SKM-1 treated with dmso at 0.1 percent for 144 hours (cell line): ENCODE measurements at regions not wholly inside any gene's neighbourhood (a gene's known extent, or its start where the extent isn't known, plus 50 kb on each side); places are given as distances from the start of the nearest gene placed in this dataset.
"Not testable (repeated sequence)": the region's sequence is repeated elsewhere in the genome, so short reads cannot be mapped to it uniquely, and the experiment has no call there.

Experiments
- DNase-seq: peaks from one replicate; lab custom pipeline; 2025; ENCODE audit not compliant: unreplicated experiment; lab: John Stamatoyannopoulos, UW

DNA sequence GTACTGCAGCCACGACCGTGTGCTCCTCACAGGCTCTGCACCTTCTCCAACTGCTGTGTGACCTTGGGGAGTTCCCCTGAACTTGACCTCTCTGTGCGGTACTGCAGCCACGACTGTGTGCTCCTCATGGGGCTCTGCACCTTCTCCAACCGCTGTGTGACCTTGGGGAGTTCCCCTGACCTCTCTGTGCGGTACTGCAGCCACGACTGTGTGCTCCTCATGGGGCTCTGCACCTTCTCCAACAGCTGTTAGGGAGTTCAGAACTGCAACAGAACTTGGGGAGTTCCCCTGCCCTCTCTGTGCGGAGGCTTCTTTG lies 294.6 kb downstream of the NDUFA10 start:
- not testable (repeated sequence) for DNase-seq

DNA sequence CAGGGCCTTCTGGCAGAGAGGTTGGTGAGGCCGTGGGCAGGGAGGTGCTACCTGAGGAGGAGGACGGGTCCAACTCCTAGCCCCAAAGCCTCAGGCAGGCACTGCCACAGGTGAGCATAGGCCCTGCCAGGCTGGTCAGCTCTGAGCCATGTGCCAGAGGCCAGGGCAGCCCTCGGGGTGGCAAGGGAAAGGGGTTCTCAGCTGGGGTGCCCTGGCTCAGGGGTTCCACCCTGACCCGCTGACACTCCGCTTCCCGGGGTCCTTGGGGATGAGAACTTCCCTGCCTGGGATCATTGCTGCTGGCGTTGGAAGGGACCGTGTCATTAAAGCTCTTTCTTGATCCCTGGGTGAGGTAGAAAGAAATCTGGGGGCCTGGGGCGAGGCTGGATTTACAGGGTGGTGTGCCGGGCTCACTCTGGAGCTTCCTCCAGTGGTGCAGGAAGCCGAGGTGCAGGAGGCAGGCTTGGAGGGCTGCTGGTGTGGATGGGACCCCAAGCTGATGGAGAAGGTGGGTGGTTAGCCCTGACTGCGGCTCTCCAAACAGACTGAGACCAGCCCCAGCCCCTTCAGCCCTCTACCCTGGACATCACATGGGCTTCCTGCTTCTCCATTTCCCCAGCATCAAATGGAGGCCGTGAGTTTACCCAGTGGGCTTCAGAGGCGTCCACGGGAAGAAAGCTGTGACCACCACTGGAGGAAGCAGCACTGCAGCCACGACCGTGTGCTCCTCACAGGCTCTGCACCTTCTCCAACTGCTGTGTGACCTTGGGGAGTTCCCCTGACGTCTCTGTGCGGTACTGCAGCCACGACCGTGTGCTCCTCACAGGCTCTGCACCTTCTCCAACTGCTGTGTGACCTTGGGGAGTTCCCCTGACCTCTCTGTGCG lies 295.2 kb downstream of the NDUFA10 start:
- DNase-seq: no peak

DNA sequence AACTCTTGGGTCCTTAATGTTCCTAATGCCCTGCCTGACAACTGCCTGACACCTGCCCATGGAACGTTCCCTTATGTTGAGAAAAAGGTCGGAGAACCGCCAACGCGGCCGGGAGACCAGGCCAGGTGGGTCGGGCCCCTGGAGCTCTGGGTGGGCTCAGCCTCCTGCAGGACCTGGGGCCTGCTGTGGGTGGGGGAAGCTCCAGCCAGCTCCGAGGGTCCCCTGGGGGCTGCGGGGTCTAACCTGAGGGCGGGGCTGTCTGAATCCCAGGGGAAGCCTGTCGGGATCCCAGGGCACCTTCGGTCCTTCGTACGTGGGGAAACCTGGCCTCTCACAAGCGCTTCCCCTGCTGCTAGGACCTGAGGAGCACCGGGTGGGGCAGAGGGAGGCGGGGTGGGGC lies 296.0 kb downstream of the NDUFA10 start:
- DNase-seq: no peak

DNA sequence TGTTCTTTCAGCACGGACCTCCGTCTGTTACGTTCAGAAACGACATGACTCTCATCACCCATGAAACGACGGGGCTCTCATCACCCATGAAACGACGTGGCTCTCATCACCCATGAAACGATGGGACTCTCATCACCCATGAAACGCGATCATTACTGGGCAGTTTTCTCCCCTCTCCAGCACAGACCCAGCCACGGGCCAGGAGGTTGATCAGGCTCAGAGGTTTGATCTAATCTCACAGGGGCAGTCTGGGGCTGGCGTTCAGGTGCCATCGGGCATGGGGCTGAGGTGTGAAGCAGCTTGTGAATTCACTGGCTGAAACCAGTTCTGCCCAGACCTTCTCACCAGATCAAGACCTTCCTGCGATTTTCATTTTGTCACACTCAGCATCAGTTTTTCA lies 296.4 kb downstream of the NDUFA10 start:
- DNase-seq: no peak

- no peak for DNase-seq
Measured at GRCh38 chr2:239727776-239728600, 297.2 kb downstream of the NDUFA10 start.

DNA sequence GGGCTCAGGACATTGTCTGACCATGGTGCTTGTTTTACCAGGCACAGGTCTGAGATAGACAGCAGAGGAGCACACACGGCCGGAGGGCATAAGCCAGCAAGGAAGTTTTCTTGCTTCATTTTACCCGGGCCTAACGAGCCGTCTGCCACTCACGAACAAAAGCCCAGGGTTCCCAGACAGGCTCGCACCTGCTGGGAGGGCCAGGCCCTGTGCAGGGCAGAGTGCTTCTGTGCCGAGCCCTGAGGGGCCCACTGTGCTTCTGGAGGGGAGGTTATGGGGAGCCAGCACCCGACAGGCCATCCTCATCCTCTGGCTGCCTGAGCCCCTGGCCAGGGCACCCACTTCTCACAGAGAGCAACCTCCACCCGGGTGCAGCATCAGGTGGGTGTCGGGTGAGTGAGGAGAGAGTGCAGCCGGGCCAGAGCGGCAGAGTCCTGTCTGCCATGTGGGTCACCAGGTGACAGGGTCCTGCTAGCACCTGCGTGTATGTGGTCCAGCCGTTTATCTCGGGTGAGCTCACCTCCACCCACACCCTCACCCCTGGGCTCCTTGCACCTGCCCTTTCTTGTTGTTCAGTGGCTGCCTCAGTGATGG lies 297.9 kb downstream of the NDUFA10 start:
- DNase-seq: no peak

DNA sequence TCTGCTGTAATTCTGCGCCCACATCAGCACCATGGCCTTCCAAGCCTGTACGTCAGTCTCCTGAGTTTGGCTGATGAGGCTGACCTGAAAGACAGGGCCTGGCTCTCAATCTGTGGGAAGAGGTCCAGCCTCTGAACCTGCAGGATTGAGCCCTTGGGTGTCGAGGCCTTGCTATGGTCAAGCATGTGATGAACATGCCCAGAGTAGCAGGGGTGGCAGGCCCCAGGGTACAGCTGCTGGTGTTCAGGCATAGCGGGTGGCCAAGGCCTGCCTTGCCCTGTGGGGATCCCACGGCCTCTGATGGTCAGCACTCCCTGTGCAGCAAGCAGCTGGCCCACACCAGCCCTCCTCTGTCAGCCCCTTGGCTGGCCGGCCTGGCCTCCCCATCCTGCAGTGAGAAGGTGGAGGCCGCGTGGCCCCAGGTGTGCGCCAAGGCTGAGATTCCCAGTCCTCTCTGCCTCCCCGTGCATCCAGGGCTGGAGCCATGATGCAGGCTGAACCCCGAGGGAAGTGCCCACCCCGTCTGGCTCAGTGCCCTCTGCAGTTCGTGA lies 298.4 kb downstream of the NDUFA10 start:
- DNase-seq: no peak

DNA sequence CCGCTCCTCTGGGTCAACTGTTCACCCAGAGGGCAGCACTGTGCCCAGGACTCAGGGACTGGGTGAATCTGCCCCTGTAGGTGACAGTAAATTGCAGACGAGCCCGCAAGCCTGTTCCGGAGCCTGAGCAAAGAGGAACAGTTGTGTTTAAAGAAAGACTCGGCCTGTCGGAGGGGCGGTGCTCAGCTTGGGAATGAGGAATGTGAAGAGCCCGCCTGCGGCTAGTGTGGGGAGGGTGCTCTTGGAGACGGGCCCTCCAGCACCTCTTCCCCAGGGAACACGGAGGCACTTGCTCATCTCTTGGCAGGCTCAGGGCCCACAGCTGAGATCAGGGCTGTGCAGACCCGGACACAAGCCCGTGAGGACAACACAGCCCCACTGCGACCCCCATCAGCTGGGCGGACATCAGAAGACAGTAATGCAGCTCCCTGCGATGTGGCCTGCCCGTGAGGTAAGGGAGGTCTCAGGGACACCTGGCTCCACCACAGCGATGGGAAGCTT lies 299.0 kb downstream of the NDUFA10 start:
- DNase-seq: no peak

DNA sequence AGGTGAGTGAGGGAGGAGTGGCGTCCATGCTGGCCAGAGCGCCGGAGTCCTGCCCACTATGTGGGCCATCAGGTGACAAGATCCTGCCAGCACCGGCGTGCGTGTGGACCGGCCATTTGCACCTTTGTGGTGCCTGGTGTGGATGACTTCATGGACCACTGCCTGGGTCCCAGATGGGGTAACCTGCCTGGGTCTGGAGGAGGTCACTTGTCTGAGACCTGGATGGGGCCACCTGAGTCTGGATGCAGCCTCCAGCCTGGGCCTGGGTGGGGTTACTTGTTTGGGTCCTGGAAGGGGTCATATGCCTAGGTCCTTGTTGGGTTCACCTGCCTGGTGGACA lies 299.6 kb downstream of the NDUFA10 start:
- DNase-seq: no peak

DNA sequence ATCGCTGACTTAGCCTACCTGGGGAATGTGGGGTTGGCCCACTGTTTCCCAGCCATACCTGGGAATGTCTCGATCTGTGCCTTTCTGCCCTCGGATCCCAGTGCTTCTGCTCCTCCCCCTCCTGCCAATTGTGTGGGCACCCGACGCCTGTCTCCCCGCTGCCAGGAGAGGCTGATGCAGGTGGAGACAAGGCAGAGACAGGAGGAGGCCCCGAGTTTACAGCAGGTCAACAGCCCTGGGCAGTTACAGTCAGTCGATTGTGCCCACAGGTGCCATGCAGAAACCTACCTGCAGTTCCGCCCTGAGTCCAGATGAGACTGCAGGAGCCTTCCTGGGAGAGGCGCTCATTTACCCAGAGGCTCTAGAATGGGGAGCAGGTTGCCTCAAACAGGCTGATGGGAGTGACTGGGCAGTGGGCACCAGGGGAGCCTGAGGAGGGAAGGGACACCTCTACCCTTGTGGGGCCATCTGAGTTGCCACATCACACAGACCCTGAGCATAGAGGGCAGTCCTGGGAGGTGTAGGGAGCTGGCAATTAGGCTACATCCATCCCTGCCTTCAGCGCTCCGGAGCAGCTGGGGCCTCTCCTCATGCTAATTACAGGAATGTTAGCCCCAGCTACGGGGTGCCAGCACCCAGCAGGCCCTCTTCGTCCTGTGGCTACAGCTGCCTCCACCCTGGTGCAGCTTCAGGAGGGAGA lies 300.1 kb downstream of the NDUFA10 start:
- DNase-seq: no peak

- DNase-seq: no peak
Measured at GRCh38 chr2:239724194-239724849, 300.8 kb downstream of the NDUFA10 start.

DNA sequence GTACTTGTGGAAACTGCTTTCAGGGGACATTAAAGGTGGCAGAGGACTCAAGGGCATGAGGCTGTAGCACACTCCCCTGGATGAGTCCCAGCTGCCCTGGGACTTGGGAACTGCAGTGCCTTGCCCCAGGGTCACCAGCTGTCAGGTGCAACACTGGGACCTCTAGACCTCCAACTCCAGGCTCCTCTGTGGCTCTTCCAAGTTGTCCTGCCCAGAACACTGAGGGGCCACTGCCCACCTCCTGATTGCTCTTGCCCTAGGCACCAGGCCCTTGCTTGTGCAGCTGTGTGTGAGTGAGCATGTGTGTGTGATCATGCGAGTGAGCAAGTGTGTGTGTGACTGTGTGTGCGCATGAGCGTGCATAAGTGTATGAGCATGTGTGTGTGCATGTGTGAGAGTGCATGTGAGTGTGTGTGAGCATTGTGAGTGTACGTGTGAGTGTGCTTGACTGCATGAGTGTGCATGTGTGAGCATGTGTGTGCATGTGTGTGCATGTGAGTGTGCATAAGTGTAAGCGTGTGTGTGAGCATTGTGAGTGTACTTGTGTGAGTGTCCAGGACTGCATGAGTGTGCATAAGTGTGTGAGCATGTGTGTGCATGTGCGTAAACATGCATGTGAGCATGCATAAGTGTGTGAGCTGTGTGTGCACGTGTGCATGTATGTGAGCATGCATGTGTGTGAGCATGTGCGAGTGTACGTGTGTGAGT lies 301.5 kb downstream of the NDUFA10 start:
- no peak for DNase-seq

DNA sequence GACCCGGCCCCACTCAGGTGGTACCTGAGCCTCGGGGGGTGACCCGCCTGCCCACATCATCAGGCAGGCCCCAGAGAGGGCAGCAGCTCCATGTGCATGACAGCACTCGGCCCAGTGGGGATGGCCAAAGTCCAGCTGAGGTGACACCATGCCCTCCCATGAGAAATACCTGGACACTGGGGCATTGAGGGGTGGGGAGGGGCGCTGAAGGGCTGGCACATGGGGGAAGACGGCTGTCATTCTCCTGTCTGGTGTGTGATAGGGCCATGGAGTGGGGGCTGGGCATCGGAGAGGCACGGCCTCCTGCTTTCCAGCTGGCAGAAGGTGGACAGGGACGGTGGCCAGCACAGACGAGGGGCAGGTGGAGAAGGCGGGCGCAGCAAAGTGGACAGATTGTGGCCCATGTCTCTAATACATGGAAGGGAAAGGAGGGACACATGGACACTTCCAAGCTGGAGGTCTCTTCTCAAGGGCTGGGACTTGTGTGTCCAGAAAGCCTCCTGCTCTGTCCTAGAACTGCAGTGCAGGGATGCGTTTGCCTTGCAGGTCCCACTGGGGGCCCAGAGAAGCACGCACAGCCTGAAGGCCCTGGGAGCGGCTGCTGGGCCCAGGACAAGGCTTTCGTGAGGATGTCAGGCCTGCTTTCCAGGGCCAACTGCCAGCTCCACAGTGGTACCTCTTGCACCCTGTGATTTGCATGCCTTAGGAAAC lies 302.2 kb downstream of the NDUFA10 start:
- no peak for DNase-seq

- DNase-seq: no peak
Measured at GRCh38 chr2:239721991-239722759, 303.0 kb downstream of the NDUFA10 start.

DNA sequence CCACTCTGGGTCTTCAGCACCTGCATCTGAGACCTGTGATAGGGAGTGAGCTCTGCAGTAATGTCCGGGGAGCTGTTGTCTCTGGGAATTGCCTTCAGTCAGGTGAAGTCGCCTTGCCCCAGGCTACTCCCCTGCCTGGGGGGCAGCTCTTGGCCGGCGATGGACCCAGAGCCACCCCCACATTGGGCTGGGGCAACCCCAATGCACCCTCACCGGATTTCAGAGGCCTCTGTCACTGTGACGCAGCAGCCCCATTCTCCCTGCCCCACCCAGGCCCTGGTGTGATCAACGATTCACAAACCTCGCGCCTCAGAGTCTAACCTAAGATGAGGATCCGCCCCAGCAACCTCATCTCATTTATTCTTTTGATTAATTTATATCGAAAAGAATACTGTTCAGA lies 303.6 kb downstream of the NDUFA10 start:
- DNase-seq: no peak

- DNase-seq: no peak
Measured at GRCh38 chr2:239720361-239721360, 304.5 kb downstream of the NDUFA10 start.

- no peak for DNase-seq
Measured at GRCh38 chr2:239719791-239720360, 305.3 kb downstream of the NDUFA10 start.
